Epithelial cell of esophagus (primary cell): ENCODE measurements at regions not wholly inside any gene's neighbourhood (a gene's known extent, or its start where the extent isn't known, plus 50 kb on each side); places are given as distances from the start of the nearest gene placed in this dataset.

Experiments used
- DNase-seq: peaks from one replicate; pipeline ENCODE4 v3.0.0; 2010; ENCODE audit warnings: low read depth
- H3K4me3 ChIP-seq: 2 replicates; pipeline ENCODE4 v1.5.1; 2011; ENCODE audit warnings: mild to moderate bottlenecking, low read length, control low read depth
- CTCF ChIP-seq: IDR thresholded peaks from 2 replicates; pipeline ENCODE4 v1.5.1; 2011; ENCODE audit warnings: low read depth, mild to moderate bottlenecking, low read length, control low read depth, inconsistent platforms; ENCODE audit not compliant: insufficient read depth; ENCODE audit errors: missing control alignments

- DNase-seq: no peak
- no peak for TF ChIP-seq CTCF
- no peak overlapping the region for H3K4me3 ChIP-seq
Measured at GRCh38 chr14:58780185-58780584, 142.4 kb downstream of the DACT1 start.

GRCh38 chr14:58780605-58781004 lies 142.8 kb downstream of the DACT1 start:
- TF ChIP-seq CTCF: no peak
- no peak for DNase-seq
- H3K4me3 ChIP-seq: no peak overlapping the region

GRCh38 chr14:58782011-58782410 lies 144.2 kb downstream of the DACT1 start:
- DNase-seq: no peak
- TF ChIP-seq CTCF: no peak
- no peak overlapping the region for H3K4me3 ChIP-seq

- no peak for DNase-seq
- no peak for TF ChIP-seq CTCF
- no peak overlapping the region for H3K4me3 ChIP-seq
Measured at GRCh38 chr14:58783792-58784511, 146.2 kb downstream of the DACT1 start.

GRCh38 chr14:58784931-58785330 lies 147.2 kb downstream of the DACT1 start:
- DNase-seq: no peak
- TF ChIP-seq CTCF: no peak
- no peak overlapping the region for H3K4me3 ChIP-seq

GRCh38 chr14:58785701-58786100 lies 147.9 kb downstream of the DACT1 start:
- no peak for TF ChIP-seq CTCF
- DNase-seq: no peak

GRCh38 chr14:58787592-58787991 lies 149.8 kb downstream of the DACT1 start:
- DNase-seq: no peak
- TF ChIP-seq CTCF: no peak
- no peak overlapping the region for H3K4me3 ChIP-seq

More at GRCh38 chr14:58785701-58786100, 147.9 kb downstream of the DACT1 start:
- H3K4me3 ChIP-seq: no peak overlapping the region
